Mammary epithelial cell (primary cell): ENCODE measurements at regions not wholly inside any gene's neighbourhood (a gene's known extent, or its start where the extent isn't known, plus 50 kb on each side); places are given as distances from the start of the nearest gene placed in this dataset.

ENCODE experiments used
- EZH2 ChIP-seq: IDR thresholded peaks from 2 replicates; pipeline ENCODE4 v1.6.1; 2012; ENCODE audit warnings: low read length, inconsistent platforms, borderline replicate concordance
- TF ChIP-seq, protein P1 (sequence below), 2 donors: IDR thresholded peaks in 1 of 2; conservative IDR thresholded peaks in 1 of 2; 2 replicates each; pipeline ENCODE4 v1.5.1; 2011 to 2012; ENCODE audit warnings: inconsistent platforms in 2 of 2, low read length in 2 of 2, mild to moderate bottlenecking in 2 of 2, control low read depth in 1 of 2, low read depth in 1 of 2; ENCODE audit not compliant: insufficient read depth in 1 of 2; ENCODE audit errors: extremely low read depth in 1 of 2

DNA sequence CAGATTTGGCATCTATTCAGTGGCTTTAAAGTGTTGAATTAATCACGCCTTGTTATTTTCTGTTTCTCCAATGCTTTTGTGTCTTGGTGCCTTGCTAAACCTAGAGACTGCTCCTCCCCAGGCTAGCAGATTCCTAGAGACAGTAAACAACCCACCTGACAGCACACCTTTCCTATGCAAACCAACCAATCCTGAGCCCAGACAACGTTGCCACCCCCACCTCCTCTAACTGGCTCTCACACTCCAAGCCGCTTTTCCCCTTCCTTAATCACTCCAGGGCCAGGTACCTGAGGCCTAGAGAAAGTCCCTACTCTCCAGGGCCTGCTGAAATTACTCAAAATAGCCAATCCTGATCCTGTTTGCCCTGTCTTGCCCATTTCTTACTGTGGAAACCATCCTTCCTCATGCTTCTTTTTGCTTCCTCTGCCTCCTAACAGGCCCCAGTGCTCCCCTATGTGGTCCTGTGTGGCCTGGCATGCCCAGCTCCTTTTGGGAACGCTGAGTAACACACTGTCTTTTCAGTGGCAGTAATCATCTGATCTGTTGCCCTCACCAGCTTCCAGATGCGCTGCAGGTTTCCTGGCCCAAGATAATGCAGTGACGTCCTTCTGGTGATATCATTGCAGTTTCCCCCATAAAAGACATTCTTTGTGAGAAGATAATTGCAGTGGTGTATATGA is 53.4 kb downstream of the GAS1 start:
- TF ChIP-seq, protein P1, sequence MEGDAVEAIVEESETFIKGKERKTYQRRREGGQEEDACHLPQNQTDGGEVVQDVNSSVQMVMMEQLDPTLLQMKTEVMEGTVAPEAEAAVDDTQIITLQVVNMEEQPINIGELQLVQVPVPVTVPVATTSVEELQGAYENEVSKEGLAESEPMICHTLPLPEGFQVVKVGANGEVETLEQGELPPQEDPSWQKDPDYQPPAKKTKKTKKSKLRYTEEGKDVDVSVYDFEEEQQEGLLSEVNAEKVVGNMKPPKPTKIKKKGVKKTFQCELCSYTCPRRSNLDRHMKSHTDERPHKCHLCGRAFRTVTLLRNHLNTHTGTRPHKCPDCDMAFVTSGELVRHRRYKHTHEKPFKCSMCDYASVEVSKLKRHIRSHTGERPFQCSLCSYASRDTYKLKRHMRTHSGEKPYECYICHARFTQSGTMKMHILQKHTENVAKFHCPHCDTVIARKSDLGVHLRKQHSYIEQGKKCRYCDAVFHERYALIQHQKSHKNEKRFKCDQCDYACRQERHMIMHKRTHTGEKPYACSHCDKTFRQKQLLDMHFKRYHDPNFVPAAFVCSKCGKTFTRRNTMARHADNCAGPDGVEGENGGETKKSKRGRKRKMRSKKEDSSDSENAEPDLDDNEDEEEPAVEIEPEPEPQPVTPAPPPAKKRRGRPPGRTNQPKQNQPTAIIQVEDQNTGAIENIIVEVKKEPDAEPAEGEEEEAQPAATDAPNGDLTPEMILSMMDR (conservative IDR thresholded peaks at IDR 0.05 in 1 of 2, IDR thresholded peaks at IDR 0.05 in 1 of 2; ENCODE audit: extremely low read depth in 1 of 2, insufficient read depth in 1 of 2, low read depth in 1 of 2, low read length in 2 of 2), result peak in 1 of 2 donors; percentile 12
- no peak for TF ChIP-seq EZH2
